ENCODE measurements at regions not wholly inside any gene's neighbourhood (a gene's known extent, or its start where the extent isn't known, plus 50 kb on each side); places are given as distances from the start of the nearest gene placed in this dataset.

DNA sequence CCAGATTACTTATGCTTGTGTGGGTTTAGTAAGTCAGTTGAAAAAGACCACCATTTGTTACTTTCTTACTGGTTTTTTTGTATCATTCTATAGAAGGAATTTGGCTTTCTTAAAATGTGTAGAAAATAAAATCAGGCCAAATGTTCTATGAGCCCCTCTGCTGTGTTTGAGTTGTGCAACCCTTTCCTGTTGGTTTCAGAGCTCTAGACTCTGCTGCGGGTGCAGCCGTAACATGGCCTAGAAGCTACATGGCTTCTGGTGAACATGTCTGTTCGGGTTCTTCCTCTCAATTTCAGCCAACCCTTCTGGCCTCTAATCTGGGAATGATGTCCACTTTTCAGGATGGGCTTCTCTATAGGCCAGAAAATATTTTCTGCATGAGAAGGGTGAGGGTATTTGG lies 56.6 kb upstream of the RAB18 start:
- no peak overlapping the region for H3K27ac ChIP-seq (ENCODE audit: low read depth in 1 of 2, low read length in 1 of 2)
- H3K36me3 ChIP-seq (ENCODE audit: control insufficient read depth in 4 of 4, insufficient read depth in 4 of 4, low read length in 4 of 4): no peaks in the 10 kb centered on the region
- H3K27me3 ChIP-seq (ENCODE audit: control insufficient read depth in 3 of 3, insufficient read depth in 3 of 3, low read length in 2 of 3): no peaks in the 10 kb centered on the region
- TF ChIP-seq, protein P1, sequence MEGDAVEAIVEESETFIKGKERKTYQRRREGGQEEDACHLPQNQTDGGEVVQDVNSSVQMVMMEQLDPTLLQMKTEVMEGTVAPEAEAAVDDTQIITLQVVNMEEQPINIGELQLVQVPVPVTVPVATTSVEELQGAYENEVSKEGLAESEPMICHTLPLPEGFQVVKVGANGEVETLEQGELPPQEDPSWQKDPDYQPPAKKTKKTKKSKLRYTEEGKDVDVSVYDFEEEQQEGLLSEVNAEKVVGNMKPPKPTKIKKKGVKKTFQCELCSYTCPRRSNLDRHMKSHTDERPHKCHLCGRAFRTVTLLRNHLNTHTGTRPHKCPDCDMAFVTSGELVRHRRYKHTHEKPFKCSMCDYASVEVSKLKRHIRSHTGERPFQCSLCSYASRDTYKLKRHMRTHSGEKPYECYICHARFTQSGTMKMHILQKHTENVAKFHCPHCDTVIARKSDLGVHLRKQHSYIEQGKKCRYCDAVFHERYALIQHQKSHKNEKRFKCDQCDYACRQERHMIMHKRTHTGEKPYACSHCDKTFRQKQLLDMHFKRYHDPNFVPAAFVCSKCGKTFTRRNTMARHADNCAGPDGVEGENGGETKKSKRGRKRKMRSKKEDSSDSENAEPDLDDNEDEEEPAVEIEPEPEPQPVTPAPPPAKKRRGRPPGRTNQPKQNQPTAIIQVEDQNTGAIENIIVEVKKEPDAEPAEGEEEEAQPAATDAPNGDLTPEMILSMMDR (IDR thresholded peaks at IDR 0.05; ENCODE audit: control extremely low read depth, extremely low read depth): no peak
- 26 to 72% methylated on average over 3 of the region's 3 CpGs for WGBS, 2 donors
- H3K9me3 ChIP-seq (ENCODE audit: control insufficient read depth in 4 of 4, insufficient read depth in 3 of 4, low read length in 3 of 4): no peaks in the 10 kb centered on the region
- no peak overlapping the region for H3K4me3 ChIP-seq
- DNase-seq: no peak
- ATAC-seq (ENCODE audit: insufficient read depth, low FRiP score): no peak
- no peak overlapping the region for H3K9ac ChIP-seq (ENCODE audit: insufficient read depth in 1 of 2, low read length in 2 of 2)
- peaks cover 0 to 4% (median 0%) of the 10 kb centered on the region in 5 donors for H3K4me1 ChIP-seq (ENCODE audit: control insufficient read depth in 5 of 5, insufficient read depth in 5 of 5, low read length in 5 of 5)

DNA sequence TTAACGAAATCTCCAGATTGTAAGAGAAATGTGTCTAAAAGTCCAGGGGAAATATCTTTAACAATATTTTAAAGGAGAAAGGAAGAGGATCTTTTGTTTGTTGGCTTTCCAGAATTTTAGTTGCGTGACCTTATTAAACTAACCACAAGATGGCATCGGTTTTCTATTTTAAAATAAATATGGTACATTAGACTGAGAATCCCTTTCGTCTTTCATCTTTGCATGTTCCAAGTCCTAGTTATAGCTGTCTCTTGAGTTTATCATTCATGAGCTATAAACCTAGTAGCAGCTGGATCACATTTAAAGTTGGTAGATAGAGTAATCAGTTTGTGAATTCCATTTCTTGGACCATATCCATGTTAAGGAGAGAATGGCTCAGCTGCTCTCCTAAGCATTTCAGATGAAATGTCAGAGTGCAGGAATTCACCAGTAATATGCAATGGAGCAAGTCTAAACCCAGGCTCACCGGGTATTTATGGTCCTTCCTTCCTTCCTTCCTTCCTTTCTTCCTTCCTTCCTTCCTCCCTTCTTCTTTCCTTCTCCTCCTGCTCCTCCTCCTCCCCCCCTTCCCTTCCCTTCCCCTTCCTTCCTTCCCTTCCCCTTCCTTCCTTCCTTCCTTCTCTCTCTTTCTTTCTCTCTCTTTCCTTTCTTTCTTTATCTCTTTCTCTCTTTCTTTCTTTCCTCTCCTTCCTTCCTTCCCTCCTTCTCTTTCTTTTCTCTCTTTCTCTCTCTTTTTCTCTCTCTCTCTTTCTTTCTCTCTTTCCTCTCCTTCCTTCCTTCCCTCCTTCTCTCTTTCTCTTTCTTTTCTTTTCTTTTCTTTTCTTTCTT lies 57.8 kb upstream of the RAB18 start:
- Histone ChIP-seq H3K9me3 (ENCODE audit: control insufficient read depth in 4 of 4, insufficient read depth in 3 of 4, low read length in 3 of 4) (no peaks in the 10 kb centered on the region), H3K4me3 (no peak overlapping the region), H3K27ac (ENCODE audit: low read depth in 1 of 2, low read length in 1 of 2) (no peak overlapping the region), H3K9ac (ENCODE audit: insufficient read depth in 1 of 2, low read length in 2 of 2) (no peak overlapping the region), H3K27me3 (ENCODE audit: control insufficient read depth in 3 of 3, insufficient read depth in 3 of 3, low read length in 2 of 3) (no peaks in the 10 kb centered on the region), H3K36me3 (ENCODE audit: control insufficient read depth in 4 of 4, insufficient read depth in 4 of 4, low read length in 4 of 4) (no peaks in the 10 kb centered on the region), H3K4me1 (ENCODE audit: control insufficient read depth in 5 of 5, insufficient read depth in 5 of 5, low read length in 5 of 5) (peaks cover 0 to 4% (median 0%) of the 10 kb centered on the region in 5 donors)
- DNase-seq: peak in 2 of 3 donors; percentile 90 to 91
- TF ChIP-seq, protein P1 (IDR thresholded peaks at IDR 0.05; ENCODE audit: control extremely low read depth, extremely low read depth): peak; percentile 14
- peak; percentile 58 for ATAC-seq (ENCODE audit: insufficient read depth, low FRiP score)
- WGBS, 2 donors: 6 to 10% methylated on average over 5 of the region's 5 CpGs

DNA sequence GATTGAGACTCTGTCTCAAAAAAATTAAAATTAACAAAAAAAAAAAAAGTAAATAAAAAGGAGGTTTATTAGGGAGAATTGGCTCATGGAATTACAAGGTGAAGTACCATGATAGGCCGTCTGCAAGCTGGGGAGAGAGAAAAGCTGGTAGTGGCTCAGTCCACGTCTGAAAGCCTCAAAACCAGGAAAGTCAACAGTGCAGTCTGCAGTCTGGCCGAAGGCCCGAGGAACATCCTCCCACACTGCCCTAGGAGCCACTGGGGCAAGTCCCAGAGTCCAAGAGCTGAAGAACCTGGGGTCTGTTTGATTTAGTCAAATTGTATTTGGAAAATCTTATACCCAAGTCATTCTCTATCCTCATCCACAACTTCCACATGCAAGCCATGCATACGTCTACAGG lies 59.0 kb upstream of the RAB18 start:
- peaks cover 0 to 4% (median 0%) of the 10 kb centered on the region in 5 donors for H3K4me1 ChIP-seq (ENCODE audit: control insufficient read depth in 5 of 5, insufficient read depth in 5 of 5, low read length in 5 of 5)
- H3K27ac ChIP-seq (ENCODE audit: low read depth in 1 of 2, low read length in 1 of 2): no peak overlapping the region
- 63 to 83% methylated on average over 5 of the region's 5 CpGs for WGBS, 2 donors
- H3K9ac ChIP-seq (ENCODE audit: insufficient read depth in 1 of 2, low read length in 2 of 2): no peak overlapping the region
- H3K4me3 ChIP-seq: no peak overlapping the region
- ATAC-seq (ENCODE audit: insufficient read depth, low FRiP score): no peak
- TF ChIP-seq, protein P1 (IDR thresholded peaks at IDR 0.05; ENCODE audit: control extremely low read depth, extremely low read depth): no peak
- no peaks in the 10 kb centered on the region for H3K36me3 ChIP-seq (ENCODE audit: control insufficient read depth in 4 of 4, insufficient read depth in 4 of 4, low read length in 4 of 4)
- no peaks in the 10 kb centered on the region for H3K9me3 ChIP-seq (ENCODE audit: control insufficient read depth in 4 of 4, insufficient read depth in 3 of 4, low read length in 3 of 4)
- no peak for DNase-seq
- no peaks in the 10 kb centered on the region for H3K27me3 ChIP-seq (ENCODE audit: control insufficient read depth in 3 of 3, insufficient read depth in 3 of 3, low read length in 2 of 3)
